Trophoblast cell (in vitro differentiated cells and primary cell): ENCODE measurements at regions not wholly inside any gene's neighbourhood (a gene's known extent, or its start where the extent isn't known, plus 50 kb on each side); places are given as distances from the start of the nearest gene placed in this dataset.

Source experiments
- DNase-seq, 2 donors: peaks; one replicate each; pipeline ENCODE4 v3.0.0-alpha.2; 2016
- H2AFZ ChIP-seq: 2 replicates; pipeline ENCODE4 v1.6.1; 2013; ENCODE audit warnings: low read length, moderate library complexity, mild to moderate bottlenecking; ENCODE audit not compliant: insufficient read depth, poor library complexity
- H2AK5ac ChIP-seq: 2 replicates; pipeline ENCODE4 v1.6.1; 2013; ENCODE audit warnings: mild to moderate bottlenecking, low read length
- H2BK120ac ChIP-seq: 2 replicates; pipeline ENCODE4 v1.6.1; 2013; ENCODE audit warnings: low read length, mild to moderate bottlenecking, moderate library complexity; ENCODE audit not compliant: insufficient read depth, poor library complexity
- H2BK12ac ChIP-seq: 2 replicates; pipeline ENCODE4 v1.6.1; 2013; ENCODE audit warnings: mild to moderate bottlenecking, low read length, moderate library complexity
- H2BK5ac ChIP-seq: 2 replicates; pipeline ENCODE4 v1.6.1; 2013; ENCODE audit warnings: low read length, low read depth, moderate library complexity, mild to moderate bottlenecking; ENCODE audit not compliant: poor library complexity
- H3K14ac ChIP-seq: 2 replicates; pipeline ENCODE4 v1.6.1; 2013; ENCODE audit warnings: mild to moderate bottlenecking, low read length
- H3K18ac ChIP-seq: 2 replicates; pipeline ENCODE4 v1.6.1; 2013; ENCODE audit warnings: mild to moderate bottlenecking, low read length
- H3K23ac ChIP-seq: 2 replicates; pipeline ENCODE4 v1.6.1; 2013; ENCODE audit warnings: low read length
- H3K27ac ChIP-seq: 2 replicates; pipeline ENCODE4 v1.5.1; 2013; ENCODE audit warnings: low read depth, mild to moderate bottlenecking, inconsistent platforms, low read length, moderate library complexity
- H3K27me3 ChIP-seq: 2 replicates; pipeline ENCODE4 v1.6.1; 2013; ENCODE audit warnings: inconsistent platforms, mild to moderate bottlenecking, low read length, moderate library complexity; ENCODE audit not compliant: insufficient read depth
- H3K36me3 ChIP-seq, 2 experiments: 1 replicate in 1 of 2; 2 replicates in 1 of 2; pipeline ENCODE4 v1.6.1; 2013; ENCODE audit warnings: low read length in 2 of 2, mild to moderate bottlenecking in 2 of 2, moderate library complexity in 1 of 2; ENCODE audit not compliant: insufficient read depth in 2 of 2, control insufficient read depth in 1 of 2
- H3K4ac ChIP-seq: 2 replicates; pipeline ENCODE4 v1.6.1; 2013; ENCODE audit warnings: low read depth, mild to moderate bottlenecking, low read length, moderate library complexity
- H3K4me1 ChIP-seq, 2 experiments: 1 replicate in 1 of 2; 2 replicates in 1 of 2; pipeline ENCODE4 v1.6.1; 2013; ENCODE audit warnings: low read length in 2 of 2, mild to moderate bottlenecking in 2 of 2, moderate library complexity in 1 of 2; ENCODE audit not compliant: insufficient read depth in 2 of 2, control insufficient read depth in 1 of 2
- H3K4me2 ChIP-seq: 2 replicates; pipeline ENCODE4 v1.6.1; 2013; ENCODE audit warnings: inconsistent platforms, mild to moderate bottlenecking, low read length, moderate library complexity
- H3K4me3 ChIP-seq: 2 replicates; pipeline ENCODE4 v1.5.1; 2013; ENCODE audit warnings: mild to moderate bottlenecking, low read depth, low read length, inconsistent platforms
- H3K79me1 ChIP-seq: one replicate; pipeline ENCODE4 v1.6.1; 2013; ENCODE audit warnings: low read length
- H3K79me2 ChIP-seq: 2 replicates; pipeline ENCODE4 v1.6.1; 2013; ENCODE audit warnings: low read length, mild to moderate bottlenecking; ENCODE audit not compliant: control insufficient read depth, insufficient read depth, poor library complexity
- H3K9ac ChIP-seq: 2 replicates; pipeline ENCODE4 v1.6.1; 2013; ENCODE audit warnings: mild to moderate bottlenecking, low read length
- H3K9me3 ChIP-seq: 2 replicates; pipeline ENCODE4 v1.6.1; 2013; ENCODE audit warnings: low read depth, mild to moderate bottlenecking, control low read depth, inconsistent platforms, low read length; ENCODE audit not compliant: insufficient read depth
- H4K12ac ChIP-seq: 2 replicates; pipeline ENCODE4 v1.6.1; 2013; ENCODE audit warnings: low read depth, mild to moderate bottlenecking, low read length, moderate library complexity
- H4K8ac ChIP-seq: 2 replicates; pipeline ENCODE4 v1.6.1; 2013; ENCODE audit warnings: low read depth, mild to moderate bottlenecking, low read length, moderate library complexity
- H4K91ac ChIP-seq: one replicate; pipeline ENCODE4 v1.6.1; 2013; ENCODE audit warnings: low read depth, mild to moderate bottlenecking, low read length, moderate library complexity
- WGBS: extraction: QIAGEN DNeasy Blood & Tissue Kit; methylation state at CpG from one replicate; pipeline ENCODE4 v1.1.7; 2013; ENCODE audit warnings: missing lambda C conversion rate; ENCODE audit not compliant: insufficient read length, insufficient coverage; ENCODE audit errors: extremely low coverage; 5-methylcytosine and 5-hydroxymethylcytosine counted together

DNA sequence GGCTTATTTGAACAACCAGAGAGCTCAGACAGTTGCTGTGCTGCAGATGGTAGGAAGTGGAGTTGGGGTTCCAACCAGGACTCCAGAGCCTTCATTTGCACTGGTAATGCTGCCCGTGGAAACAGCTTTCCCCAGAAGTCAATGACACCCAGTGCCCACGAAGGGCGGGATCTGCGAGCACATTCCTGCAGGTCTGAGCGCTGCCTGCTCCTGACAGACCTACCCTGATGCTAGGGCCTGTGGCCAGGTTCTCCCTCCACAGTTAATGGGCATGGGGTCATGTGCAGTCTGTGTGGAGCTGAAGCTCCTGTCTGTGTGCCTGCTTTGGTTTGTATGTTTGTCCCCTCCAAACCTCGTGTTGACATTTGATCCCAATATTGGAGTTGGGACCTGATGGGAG lies 299.0 kb upstream of the HS6ST1 start:
- H3K4ac ChIP-seq, result no peak overlapping the region
- H2BK12ac ChIP-seq, result no peak overlapping the region
- no peak overlapping the region for H2AK5ac ChIP-seq
- H3K79me2 ChIP-seq, result no peaks in the 10 kb centered on the region
- no peak overlapping the region for H3K4me2 ChIP-seq
- H3K36me3 ChIP-seq, result no peaks in the 10 kb centered on the region
- H4K12ac ChIP-seq, result no peak overlapping the region
- no peak overlapping the region for H3K23ac ChIP-seq
- no peak overlapping the region for H4K8ac ChIP-seq
- no peak overlapping the region for H4K91ac ChIP-seq
- no CpG with 5 or more reads among the region's 6 CpGs for whole genome bisulfite sequencing
- no peak overlapping the region for H3K18ac ChIP-seq
- no peaks in the 10 kb centered on the region for H3K4me1 ChIP-seq
- H3K14ac ChIP-seq, result no peak overlapping the region
- H3K27ac ChIP-seq, result no peak overlapping the region
- no peak overlapping the region for H3K9ac ChIP-seq
- no peak overlapping the region for H2BK5ac ChIP-seq
- H3K4me3 ChIP-seq, result no peak overlapping the region
- peaks cover 1% of the 10 kb centered on the region for H3K9me3 ChIP-seq
- H3K79me1 ChIP-seq, result no peaks in the 10 kb centered on the region
- no peaks in the 10 kb centered on the region for H3K27me3 ChIP-seq
- no peak overlapping the region for H2BK120ac ChIP-seq
- DNase-seq, result no peak
- no peak overlapping the region for H2AFZ ChIP-seq

DNA sequence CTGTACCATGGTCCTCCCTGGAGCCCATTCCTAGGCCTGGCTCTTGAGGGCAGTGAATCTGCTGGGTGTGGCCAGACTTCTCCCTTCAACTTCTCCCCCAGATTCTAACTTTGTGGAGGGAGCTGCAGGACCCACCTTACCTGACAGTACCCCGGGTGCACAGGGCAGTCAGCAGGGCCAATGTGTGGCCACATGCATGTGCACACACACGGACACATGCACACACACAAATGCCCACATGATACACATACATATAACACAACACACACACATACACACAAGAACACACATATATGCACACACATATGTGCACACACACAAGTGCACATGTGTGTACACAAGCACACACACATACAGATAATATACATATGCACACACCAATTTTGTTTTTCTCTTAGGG lies 300.0 kb upstream of the HS6ST1 start:
- Histone ChIP-seq H4K12ac (no peak overlapping the region), H3K36me3 (no peaks in the 10 kb centered on the region), H2AFZ (no peak overlapping the region), H3K23ac (no peak overlapping the region), H3K4me2 (no peak overlapping the region), H3K4me1 (no peaks in the 10 kb centered on the region), H3K14ac (no peak overlapping the region), H4K8ac (no peak overlapping the region), H4K91ac (no peak overlapping the region), H3K79me1 (no peaks in the 10 kb centered on the region), H3K18ac (no peak overlapping the region), H3K9me3 (peaks cover 1% of the 10 kb centered on the region), H3K9ac (no peak overlapping the region), H3K4ac (no peak overlapping the region), H3K4me3 (peak overlapping the region; percentile 18), H3K27me3 (no peaks in the 10 kb centered on the region), H2BK120ac (no peak overlapping the region), H2AK5ac (no peak overlapping the region), H3K27ac (no peak overlapping the region), H2BK12ac (no peak overlapping the region), H2BK5ac (no peak overlapping the region), H3K79me2 (no peaks in the 10 kb centered on the region)
- DNase-seq, result no peak
- no CpG with 5 or more reads among the region's 2 CpGs for WGBS

DNA sequence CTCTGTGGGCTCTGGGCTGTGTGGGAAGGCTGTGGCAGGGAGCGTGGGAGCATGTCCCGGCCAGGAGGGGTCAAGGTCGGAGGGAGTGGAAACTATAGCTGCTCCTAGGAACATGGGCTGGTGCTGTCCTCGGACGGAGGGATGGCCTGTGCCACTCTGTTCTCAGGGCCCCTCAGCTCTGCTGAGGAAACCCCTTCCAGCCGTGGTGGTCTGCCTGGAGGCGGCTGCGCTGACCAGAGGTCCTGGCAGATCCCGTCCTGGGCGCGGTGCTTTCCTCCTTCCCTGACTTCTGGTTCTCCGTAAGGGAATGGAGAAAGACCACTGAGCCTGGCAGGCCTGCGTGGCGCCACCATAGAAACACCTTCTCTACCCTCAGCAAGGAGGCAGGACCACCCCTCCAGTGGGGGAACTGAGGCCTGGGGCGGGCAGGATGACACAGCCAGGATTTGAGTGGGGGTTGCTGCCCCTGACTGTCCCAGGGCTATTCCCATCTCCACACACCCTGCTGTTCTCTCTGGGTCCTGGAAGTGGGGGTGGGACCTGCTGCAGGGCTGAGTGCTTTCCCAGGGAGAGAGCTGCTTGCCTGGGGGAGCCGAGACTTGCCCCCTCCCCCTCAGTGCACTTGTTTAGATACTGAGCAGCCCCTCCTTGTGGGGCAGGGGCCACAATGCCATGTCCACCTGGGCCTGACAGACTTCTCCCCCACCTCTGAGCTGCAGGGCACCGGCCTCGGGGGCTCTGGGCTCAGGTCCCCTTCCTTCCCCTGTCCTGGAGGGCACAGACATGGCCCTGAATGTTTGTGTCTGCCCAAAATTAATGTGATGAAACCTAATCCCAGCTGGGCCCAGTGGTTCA lies 301.0 kb upstream of the HS6ST1 start:
- H3K4me2 ChIP-seq, result no peak overlapping the region
- no peaks in the 10 kb centered on the region for H3K27me3 ChIP-seq
- no peak overlapping the region for H3K9ac ChIP-seq
- no peaks in the 10 kb centered on the region for H3K36me3 ChIP-seq
- H2BK12ac ChIP-seq, result no peak overlapping the region
- peaks cover 0 to 2% of the 10 kb centered on the region in 2 experiments for H3K4me1 ChIP-seq
- no peak overlapping the region for H3K4ac ChIP-seq
- no peak overlapping the region for H2BK120ac ChIP-seq
- no peak overlapping the region for H3K27ac ChIP-seq
- H3K79me1 ChIP-seq, result no peaks in the 10 kb centered on the region
- no peak for DNase-seq
- H4K12ac ChIP-seq, result no peak overlapping the region
- H3K9me3 ChIP-seq, result peaks cover 1% of the 10 kb centered on the region
- no peaks in the 10 kb centered on the region for H3K79me2 ChIP-seq
- no peak overlapping the region for H3K14ac ChIP-seq
- H2AFZ ChIP-seq, result no peak overlapping the region
- H2BK5ac ChIP-seq, result no peak overlapping the region
- no CpG with 5 or more reads among the region's 18 CpGs for WGBS
- H4K8ac ChIP-seq, result no peak overlapping the region
- no peak overlapping the region for H3K4me3 ChIP-seq
- H3K23ac ChIP-seq, result no peak overlapping the region
- no peak overlapping the region for H2AK5ac ChIP-seq
- H4K91ac ChIP-seq, result no peak overlapping the region
- no peak overlapping the region for H3K18ac ChIP-seq

DNA sequence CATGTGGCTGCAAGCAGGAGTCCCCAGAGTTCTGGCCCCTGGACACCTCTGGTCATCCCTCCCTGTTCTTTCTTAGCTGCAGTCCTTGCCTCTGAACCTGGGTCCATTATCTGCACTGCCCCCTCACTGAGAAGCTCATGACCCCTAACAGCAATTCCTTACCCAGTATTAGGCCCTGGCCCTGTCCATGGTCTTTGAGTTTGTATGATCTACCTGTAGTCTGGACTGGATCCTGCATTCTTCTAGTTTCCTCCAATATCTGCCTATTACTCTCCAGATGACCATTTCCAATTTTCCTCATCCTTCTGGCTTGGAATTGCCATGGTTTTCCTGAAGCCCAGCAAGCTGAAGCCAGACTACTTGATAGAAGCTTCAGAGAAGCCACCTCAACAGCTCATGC lies 302.4 kb upstream of the HS6ST1 start:
- Histone ChIP-seq H3K27me3 (no peaks in the 10 kb centered on the region), H3K79me1 (no peaks in the 10 kb centered on the region), H3K14ac (no peak overlapping the region), H2AFZ (no peak overlapping the region), H2BK5ac (no peak overlapping the region), H3K4me3 (no peak overlapping the region), H3K23ac (no peak overlapping the region), H3K4me1 (peaks cover 0 to 2% of the 10 kb centered on the region in 2 experiments), H3K79me2 (no peaks in the 10 kb centered on the region), H4K8ac (no peak overlapping the region), H2AK5ac (no peak overlapping the region), H4K91ac (no peak overlapping the region), H3K4ac (no peak overlapping the region), H3K9me3 (no peaks in the 10 kb centered on the region), H2BK120ac (no peak overlapping the region), H2BK12ac (no peak overlapping the region), H3K27ac (no peak overlapping the region), H3K36me3 (no peaks in the 10 kb centered on the region), H3K18ac (no peak overlapping the region), H4K12ac (no peak overlapping the region), H3K4me2 (no peak overlapping the region), H3K9ac (no peak overlapping the region)
- no peak for DNase-seq
